HCEC 1CT (cell line): ENCODE measurements at regions not wholly inside any gene's neighbourhood (a gene's known extent, or its start where the extent isn't known, plus 50 kb on each side); places are given as distances from the start of the nearest gene placed in this dataset.

Experiments used
- DNase-seq: peaks from one replicate; pipeline ENCODE4 v3.0.0-alpha.2; 2017

DNA sequence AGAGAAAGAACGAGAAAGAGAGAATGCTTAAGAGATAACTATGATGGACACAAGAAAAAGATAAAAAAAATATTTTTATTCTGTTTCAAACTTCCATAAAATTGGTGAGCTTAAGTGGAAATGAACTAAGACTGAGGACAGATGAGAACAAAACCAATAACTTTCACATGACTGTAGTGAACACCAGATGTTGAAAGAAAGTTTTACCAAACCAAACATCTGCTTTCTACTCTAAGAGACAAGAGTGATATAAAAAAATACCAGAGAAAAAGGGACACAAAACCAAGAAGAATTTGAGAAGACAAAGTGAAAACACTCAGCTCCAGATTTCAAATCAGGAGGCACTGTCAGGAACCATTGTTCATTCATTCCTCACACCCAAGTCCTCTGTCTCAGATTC is 147.9 kb downstream of the IMPG2 start:
- no peak for DNase-seq

DNA sequence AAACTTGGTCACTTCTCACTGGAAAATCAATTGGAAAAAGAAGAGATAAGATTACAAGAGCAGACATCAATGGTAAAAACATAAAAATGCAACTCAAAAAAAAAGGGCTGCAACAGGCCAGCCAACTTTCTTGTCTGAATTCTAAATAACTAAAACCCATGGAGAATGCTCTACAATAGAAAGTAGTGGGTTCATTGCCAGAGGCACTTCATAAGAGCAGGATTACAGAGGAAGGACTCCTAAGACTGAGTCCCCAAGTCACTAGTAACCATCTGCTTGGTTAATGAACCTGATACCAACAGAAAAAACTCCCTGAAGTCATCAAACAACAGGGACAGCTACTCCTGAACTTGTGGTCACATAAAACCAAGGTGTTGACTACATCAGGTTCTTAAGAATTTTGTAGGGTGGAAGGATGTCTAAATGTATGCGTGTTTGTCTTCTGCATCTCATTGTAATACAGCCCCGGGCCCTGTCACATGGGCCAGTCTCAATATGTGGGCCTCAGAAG is 148.6 kb downstream of the IMPG2 start:
- no peak for DNase-seq

DNA sequence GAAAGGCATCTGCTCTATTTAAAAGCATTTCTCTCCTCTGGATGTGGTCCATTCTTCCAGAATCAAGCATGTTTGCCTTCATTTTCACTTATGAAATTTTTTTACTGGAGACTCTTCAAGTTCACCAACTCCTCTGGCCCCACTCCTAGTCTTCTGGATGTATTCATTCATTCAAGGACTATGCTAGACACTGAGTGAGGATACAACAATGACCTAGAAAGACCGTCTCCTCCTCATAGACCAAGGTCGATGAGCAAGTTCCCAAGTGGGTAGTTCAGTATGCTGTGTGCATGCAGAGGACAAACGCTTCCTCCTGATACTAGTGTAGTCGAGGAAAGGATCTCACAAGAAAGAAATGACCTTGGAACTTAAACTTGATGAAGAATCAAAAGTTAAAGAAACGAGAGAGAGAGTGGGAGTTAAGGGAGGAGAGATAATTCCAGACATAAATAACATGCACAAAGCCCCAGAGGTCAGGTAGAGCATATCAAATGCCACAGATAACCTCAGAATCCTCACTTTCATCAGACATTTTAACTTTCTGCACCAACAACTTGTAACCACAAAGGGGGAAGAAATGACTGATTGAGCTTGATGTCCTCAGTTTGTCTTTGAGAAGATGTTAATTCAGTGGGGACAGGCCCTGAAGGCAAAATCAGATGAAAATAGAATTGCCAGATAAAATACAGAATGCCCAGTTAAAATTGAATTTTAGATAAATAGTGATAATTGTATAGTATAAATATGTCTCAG is 149.4 kb downstream of the IMPG2 start:
- no peak for DNase-seq

DNA sequence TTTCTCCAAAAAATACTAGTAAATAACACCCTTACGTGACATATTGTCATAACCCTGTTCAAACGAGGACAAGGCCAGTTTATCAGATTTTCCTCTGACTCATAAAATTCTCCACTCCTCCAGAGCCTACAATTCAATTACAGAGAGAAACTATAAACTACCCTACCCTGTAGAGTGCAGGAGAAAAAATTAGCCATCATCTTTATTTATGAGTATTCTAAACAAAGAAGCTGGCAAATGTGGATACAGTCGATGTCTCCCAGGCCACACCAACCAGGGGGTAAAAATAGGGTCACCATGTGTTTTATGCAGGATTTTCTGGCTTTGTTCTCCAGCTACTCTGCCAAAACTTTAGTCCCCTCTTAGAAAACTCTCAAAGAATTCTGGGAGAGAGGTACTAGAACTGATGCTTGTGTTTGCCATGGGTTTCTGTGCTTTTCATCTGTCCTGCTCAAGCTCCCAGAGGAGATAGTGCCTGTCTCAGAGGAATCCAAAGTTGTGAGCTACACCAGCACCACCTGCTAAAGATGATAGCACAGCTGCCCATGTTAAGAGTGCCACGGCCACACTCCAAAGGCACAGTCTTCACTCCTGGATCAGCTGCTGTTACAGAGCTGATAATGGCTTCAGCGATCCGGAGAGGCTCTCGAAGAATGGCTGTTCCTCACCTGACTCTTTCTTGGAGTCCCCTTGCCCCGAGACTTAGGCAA is 150.2 kb downstream of the IMPG2 start:
- no peak for DNase-seq

DNA sequence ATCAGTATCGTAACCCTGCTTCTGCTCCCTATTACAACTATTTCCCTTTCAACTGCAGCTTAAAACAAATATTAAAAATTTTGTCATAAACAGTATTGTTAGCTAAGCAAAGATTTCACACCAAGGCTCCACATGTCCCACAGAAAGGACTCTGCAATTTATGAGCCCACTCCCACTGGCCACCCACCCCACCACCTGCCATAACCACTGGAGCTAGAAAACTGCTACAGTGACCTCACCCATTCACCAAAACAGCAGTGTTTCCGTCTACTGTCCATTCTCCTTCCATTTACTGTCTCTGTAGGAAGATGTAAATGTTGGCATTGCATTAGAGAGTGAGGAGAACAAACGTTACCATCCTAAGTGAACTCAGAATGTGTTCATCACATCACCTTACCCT is 150.9 kb downstream of the IMPG2 start:
- DNase-seq = no peak

DNA sequence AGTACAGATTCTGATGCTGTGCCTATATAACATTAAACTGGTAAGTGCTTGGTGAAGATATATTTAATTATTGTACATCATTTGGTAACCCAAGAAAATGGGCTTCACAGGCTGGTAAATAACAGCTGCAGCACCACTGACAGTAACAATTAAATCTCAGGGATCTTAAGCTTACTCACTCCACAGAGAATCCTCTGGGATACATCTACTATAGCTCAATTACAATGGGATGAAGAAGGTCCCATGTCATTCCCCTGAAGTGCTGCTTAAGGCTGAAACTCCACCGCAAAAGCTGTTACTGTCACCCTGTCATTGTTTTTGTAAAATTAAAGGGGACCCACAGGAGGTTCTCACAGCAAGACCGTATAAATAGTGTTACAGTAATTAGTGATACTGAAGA is 153.0 kb downstream of the IMPG2 start:
- DNase-seq = no peak

DNA sequence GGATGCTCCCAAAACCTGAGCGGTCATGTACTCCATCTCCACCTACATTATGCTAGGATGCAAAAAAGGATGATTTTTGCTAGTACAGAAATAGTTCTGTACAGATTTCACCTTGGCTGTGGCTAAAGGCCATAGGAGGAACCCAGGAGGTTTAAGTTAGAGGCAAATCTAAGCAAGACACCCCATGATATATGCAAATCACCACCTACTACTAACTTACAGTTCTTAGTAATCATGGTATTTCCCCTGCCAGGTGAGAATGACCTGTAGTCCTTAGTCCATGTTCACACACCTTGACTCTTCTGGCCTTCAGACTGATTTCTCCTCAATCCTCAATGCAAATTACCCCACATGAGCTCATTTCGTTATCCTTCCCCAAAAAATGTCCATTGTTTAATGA is 154.2 kb downstream of the IMPG2 start:
- no peak for DNase-seq

DNA sequence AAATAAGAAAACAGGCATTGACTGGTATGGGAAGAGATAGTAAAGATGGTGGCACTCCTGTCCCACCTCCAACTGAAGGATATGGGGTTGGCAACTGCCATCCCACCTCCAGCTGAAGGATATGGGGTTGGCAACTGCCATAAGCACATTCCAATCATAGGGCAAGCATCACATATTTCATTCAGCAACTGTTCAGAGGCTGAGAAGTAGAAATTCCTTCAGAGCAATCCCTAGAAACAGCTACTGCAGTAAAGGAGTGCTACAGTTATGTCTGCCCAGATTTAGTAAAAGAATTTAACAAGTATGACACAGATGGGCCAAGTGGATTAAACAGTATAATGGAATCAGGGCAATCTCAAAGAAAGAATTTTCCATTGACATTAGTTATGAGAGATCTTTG is 156.8 kb downstream of the IMPG2 start:
- DNase-seq = no peak

DNA sequence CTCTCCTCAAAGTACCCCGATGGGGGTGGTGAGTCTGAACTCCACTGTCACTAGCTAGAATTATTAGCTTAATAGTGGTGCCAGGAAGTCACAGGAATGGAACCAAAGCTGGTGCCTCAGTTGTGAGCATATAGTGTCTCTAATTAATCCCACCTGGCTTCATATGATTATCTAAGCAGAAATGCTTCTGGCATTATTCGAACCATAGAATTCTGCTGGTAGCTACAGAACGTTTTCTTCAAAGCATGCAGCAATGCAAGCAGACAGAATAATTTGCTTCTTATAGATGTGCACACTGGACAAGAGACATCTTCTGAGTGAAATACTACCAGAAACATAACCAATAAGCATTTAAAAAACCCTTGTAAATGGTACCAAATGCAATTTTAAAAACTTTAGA is 160.9 kb downstream of the IMPG2 start:
- DNase-seq = no peak

DNA sequence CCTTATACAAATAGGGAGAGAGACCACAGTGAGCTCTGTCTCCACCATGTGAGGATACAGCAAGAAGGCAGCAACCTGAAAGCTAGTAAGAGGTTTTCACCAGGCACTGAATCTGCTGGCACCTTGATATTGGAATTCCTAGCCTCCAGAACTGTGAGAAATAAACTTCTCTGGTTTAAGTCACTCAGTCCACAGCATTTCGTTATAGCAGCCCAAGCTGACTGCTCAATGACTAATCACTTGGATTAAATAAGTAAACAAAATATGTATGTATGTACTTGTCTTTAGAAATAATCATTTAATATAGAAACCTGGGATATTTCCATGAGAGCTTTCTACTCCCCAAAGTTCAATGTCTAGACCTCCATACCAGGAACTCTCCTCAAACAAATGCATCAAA is 162.0 kb downstream of the IMPG2 start:
- peak; percentile 23 for DNase-seq

DNA sequence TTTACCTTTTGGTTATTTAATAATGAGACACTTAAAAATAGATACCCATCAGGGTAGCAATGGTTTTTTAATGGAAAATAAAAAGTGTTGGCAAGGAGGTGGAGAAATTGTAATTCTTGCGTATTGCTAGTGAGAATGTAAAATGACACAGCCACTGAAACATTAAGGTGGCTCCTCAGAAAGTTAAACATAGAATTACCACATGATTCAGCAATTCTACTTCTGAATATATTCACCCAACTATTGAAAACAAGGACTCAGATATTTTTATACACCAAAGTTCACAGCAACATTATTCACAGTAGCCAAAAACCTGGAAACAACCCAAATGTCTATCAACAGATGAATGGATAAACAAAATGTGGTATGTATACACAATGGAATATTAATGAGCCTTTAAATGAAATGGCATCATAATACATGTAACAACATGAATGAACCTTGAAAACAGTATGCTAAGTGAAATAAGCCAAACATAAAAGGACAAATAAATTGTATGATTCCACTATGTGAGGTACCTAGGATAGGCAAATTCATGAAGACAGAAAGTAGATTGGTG is 163.5 kb downstream of the IMPG2 start:
- no peak for DNase-seq

DNA sequence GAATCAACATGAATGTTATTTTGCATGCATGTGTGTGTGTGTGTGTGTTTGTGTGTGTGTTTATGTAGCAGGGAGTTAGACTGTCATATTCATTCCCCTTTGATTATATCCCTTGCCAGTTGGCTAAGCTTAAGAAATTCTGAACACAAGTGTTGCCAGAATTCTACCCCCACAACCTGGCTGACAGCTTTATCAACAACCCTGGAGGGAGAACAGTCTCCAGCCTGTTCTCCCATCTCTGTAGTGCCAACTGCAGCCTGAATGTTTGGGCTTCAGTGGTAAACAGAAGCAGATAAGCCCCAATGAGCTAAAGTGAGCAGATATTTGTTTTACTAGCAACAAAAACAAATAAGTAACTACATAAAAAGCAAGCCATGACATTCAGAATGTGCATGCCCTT is 162.6 kb upstream of the ABI3BP start:
- no peak for DNase-seq

DNA sequence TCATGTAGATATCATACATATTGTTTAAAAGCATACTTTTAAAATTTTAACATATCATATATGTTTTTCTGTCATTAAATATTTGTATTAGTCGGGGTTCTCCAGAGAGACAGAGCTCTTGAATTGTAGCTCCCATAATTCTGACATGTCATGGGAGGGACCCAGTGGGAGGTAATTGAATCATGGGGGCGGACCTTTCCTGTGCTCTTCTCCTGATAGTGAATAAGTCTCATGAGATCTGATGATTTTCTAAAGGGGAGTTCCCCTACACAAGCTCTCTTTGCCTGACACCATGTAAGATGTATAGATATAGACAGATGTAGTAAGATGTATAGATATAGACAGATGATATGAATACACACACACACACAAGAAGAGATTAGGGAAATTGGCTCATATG is 161.2 kb upstream of the ABI3BP start:
- DNase-seq = no peak

DNA sequence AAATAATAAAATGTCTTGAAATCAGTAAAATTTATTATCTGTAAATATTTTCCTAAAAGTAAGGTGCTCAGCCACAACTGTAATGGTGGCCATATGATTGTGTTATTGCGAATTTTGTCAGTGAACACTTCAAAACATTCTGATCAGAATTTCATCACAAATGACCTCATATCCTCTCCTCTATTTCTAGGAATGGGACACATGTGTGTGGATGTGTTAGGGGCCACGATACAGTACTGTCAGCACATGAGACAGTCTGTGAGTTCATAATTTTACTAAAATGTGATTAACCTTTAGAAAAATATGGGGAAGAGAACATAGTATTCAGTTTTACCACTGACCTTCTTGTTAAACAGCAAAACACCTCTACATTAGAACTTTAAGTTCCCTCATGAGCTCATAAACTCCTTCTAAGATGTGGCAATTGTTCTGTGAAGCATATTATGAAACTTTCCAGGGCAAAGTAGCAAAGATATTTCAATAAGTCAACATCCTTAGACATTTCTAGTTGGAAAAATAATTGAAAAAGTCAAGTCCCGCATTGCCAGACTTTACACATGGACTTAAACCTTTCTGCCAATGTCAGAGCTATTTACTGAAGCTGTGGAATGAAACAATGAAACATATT is 158.2 kb upstream of the ABI3BP start:
- DNase-seq = no peak

DNA sequence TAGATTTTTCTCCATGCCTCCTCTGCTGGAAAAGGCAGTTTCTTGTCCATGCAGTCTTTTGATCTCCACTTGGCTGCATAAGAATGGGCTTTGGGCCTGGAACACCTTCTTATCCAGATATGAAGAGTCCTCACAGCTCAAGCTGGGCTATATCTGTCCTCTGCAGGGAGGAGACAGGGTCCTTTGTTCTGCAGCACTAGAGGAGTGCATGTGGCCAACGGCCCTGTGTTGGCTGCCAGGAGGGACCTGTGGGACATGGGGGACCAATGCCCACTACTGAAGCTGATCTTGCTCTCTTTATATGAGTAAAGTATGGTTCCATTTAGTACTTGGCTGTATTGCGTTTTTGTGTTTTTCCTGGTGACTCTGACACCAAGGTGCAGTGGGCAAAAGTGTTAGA is 157.3 kb upstream of the ABI3BP start:
- no peak for DNase-seq

DNA sequence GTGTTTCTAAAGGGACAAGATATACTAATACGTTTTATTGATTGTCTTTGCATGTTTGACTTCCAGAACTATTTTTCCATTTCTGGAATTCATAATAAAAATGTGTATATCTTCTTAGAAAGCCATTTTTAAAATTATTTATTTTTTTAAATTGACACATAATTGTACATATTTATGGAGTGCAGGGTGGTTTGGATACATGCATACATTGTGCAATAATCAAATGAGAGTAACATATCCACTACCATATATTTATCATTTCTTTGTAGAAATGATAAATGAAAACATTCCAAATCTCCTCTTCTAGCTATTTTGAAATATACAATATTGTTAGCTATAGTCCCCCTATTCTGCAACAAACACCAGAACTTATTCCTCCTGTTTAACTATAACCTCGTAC is 156.5 kb upstream of the ABI3BP start:
- DNase-seq = no peak

DNA sequence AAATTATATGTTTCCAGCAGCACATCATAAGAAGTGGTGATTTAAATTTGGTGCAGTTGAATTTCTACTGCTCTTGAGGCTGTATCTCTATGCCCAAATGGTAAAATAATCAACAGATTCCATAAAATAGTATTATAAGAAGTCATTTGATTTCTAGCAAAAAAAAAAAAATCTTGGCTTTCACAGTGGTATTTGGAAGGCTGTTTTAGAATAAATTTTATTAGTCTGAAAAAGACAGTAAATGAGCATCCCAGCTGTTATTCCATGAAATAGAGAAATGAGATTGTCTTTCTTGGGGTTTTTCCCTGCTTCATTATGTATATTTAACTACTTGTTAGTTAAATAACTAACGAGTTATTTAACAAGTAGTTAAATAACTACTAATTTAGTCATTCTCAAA is 156.0 kb upstream of the ABI3BP start:
- DNase-seq = no peak

DNA sequence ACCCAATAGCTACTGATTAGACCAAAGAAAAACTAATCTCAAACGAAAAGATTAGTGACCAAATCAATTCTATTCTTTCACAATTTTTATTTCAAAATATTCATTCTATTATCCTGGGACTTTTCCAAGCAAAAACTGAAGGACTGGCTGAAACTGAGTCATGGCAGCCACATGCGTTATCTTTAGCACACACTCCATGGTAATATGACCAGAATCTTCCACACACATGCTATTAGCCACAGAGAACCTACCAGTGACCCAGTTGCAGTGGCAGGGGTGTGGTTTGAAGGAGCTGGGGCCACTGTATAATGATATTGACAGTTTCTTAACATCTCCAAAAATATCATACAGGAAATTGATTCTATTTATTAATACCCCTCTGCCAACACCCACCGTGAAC is 154.8 kb upstream of the ABI3BP start:
- DNase-seq = no peak

DNA sequence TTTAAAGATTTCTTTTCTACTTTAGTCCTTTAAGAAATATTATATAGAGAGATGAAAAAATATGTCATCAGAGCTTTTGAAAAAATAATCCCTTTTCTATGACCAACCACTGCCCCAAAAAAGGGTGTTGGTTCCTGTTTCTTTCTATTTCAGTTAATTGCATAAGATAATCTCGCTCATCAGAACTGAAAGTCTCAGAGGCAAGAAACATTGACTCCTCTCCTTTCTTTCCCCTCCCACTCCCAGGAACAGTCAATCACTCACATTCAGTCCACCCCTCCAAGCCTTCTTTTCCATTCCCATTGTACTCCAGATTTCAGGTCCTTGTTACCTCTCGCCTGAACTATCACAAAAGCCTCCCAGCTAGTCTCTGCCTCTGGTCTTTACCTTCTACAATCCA is 153.7 kb upstream of the ABI3BP start:
- DNase-seq = no peak

DNA sequence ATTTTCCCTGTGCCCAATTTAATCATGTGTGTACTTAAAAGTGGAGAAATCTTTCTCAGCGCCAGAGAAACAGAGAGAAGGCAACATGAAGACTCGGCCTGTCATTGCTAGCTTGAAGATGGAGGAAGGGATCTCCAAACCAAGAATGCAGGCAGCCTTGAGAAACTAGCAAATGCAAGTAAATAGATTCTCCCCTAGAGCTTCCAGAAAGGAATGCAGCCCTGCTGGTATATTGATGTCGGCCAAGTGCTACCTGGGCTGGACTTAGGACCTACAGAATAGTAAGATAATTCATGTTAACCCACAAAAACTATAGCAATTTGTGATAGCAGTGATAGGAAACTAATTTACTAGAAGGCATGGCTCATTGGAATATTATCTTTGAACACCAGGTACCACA is 150.9 kb upstream of the ABI3BP start:
- no peak for DNase-seq

DNA sequence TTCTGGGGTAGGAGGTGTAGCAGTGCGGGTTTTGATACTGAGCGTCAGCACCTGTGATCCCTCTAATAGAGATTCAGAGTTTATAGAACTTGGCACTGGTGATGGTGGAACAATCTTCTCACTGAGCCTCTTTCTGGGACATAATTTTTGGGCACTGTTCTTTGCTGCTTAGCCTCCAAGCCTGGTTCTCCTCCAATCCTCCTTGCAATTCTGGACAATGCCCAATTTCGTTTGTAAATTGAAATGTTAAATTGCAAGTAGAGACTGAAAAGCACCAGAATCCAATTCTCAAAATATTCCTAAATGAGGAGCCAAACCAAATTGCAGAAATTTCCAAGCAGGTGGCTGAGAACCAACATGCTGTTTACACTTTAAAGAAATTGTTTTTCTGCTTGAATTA is 149.8 kb upstream of the ABI3BP start:
- no peak for DNase-seq

DNA sequence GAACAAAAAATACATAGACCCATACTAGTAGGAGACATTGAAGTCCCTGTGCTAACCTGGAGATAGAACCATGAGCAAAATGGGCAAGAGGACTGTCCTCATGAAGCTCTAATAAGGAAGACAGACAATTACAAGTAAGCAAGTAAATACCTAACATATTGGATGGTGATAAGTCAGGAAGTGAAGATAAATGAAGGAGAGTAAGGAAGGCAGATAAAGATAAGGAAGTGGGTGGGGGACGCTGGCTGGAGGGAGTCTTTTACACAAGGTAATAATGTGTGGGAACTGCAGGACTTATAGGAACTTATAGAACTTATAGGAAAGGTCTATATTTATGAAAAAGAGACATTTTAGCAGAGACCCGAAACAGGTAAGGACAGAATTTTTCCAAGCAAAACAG is 148.9 kb upstream of the ABI3BP start:
- no peak for DNase-seq

DNA sequence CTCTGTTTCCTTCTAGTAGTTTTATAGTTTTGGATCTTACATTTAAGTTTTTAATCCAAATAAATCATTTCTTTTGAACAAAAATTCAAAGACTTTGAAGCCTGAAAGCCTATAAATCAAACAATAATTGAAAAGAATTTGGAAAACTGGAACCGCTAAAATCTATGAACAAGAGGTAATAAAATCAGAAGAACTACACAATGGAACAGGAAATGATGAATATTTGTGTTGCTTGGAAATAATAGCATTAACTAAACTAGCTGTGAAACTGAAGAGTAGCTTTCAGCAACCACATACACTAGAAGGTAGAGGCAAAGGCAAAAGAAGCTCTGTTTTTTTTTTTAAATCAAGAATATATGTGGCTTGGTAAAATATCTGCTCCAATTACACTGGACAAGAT is 147.9 kb upstream of the ABI3BP start:
- DNase-seq = no peak

DNA sequence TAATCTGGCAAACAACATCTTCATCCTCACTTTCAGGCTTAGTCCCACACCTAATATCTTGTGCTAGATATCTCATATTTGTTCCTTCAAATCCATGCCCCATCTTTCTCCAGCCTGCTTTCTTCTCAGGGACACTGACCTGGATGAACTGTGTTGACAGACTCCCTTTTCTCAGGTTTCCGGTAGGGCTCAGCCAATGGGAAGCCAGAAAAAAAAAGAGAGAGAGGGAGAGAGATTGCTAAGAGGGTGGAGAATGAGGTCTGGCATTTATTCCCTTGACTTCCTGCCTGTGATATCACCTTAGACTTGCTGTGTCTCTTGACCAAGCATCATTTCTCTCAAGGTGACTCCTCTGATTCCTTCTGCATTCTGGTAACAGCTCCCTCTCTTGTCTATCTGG is 145.6 kb upstream of the ABI3BP start:
- DNase-seq = no peak
